ENCODE measurements at regions not wholly inside any gene's neighbourhood (a gene's known extent, or its start where the extent isn't known, plus 50 kb on each side); places are given as distances from the start of the nearest gene placed in this dataset.

- Histone ChIP-seq H3K36me3 (ENCODE audit: control insufficient read depth in 2 of 2, extremely low read depth in 1 of 2, insufficient read depth in 2 of 2, low read length in 2 of 2) (no peaks in the 10 kb centered on the region), H3K79me2 (ENCODE audit: control insufficient read depth, insufficient read depth, low read length) (no peaks in the 10 kb centered on the region), H3K4me3 (replicated peaks in 1 of 3; ENCODE audit: insufficient read depth in 1 of 3, low read depth in 1 of 3, low read length in 3 of 3) (no peak overlapping the region), H4K20me1 (replicated peaks; ENCODE audit: control insufficient read depth, extremely low read depth, insufficient read depth, low read length) (no peaks in the 10 kb centered on the region), H2AFZ (ENCODE audit: low read depth, low read length) (no peak overlapping the region), H3K27ac (ENCODE audit: insufficient read depth, low read depth, low read length) (no peak overlapping the region), H3K27me3 (ENCODE audit: control insufficient read depth in 2 of 2, insufficient read depth in 2 of 2, low read length in 2 of 2) (no peaks in the 10 kb centered on the region), H3K4me2 (ENCODE audit: insufficient read depth, low read length) (no peak overlapping the region), H3K9me1 (replicated peaks; ENCODE audit: control insufficient read depth, extremely low read depth, insufficient read depth, low read length) (no peaks in the 10 kb centered on the region), H3K4me1 (ENCODE audit: control insufficient read depth, extremely low read depth, insufficient read depth, low read length) (peaks cover 14% of the 10 kb centered on the region), H3K9ac (replicated peaks; ENCODE audit: extremely low read depth, insufficient read depth, low read length) (no peak overlapping the region), H3K9me3 (replicated peaks; ENCODE audit: control insufficient read depth, insufficient read depth, low read length) (no peaks in the 10 kb centered on the region)
- FAIRE-seq (no peak), DNase-seq (ENCODE audit: low read depth, low spot score) (no peak)
- POLR2A ChIA-PET = no interaction called here
- dilution Hi-C loops (cut with MboI; ENCODE audit: extremely low pct_ligation_motif_present, low sequenced_read_pairs) = no loop called here
- BruUV-seq (replicated peaks) = no TSS peak
- TF ChIP-seq POLR2AphosphoS5 (IDR thresholded peaks at IDR 0.05; ENCODE audit: insufficient read depth, low read depth, low read length) = no peak
- TF ChIP-seq GATA2 (IDR thresholded peaks at IDR 0.05; ENCODE audit: insufficient read depth, insufficient read length, low read depth, low read length) = no peak
- TF ChIP-seq MYC (IDR thresholded peaks at IDR 0.05; ENCODE audit: low read depth, low read length) = no peak
- TF ChIP-seq EZH2 (IDR thresholded peaks at IDR 0.05; ENCODE audit: borderline replicate concordance, low read depth, low read length, severe bottlenecking) = no peak
- TF ChIP-seq JUN (IDR thresholded peaks at IDR 0.05; ENCODE audit: borderline replicate concordance, insufficient read depth, insufficient read length, low read depth) = no peak
- intact Hi-C loops (cut with micrococcal nuclease) = no loop called here
- CTCF ChIA-PET = no interaction called here
These were observed 171.8 kb downstream of the WSCD1 start for GRCh38 chr17:6241996-6242395.

GRCh38 chr17:6241381-6241780 is 171.2 kb downstream of the WSCD1 start:
- no peak overlapping the region for H3K9ac ChIP-seq (replicated peaks; ENCODE audit: extremely low read depth, insufficient read depth, low read length)
- H3K79me2 ChIP-seq (ENCODE audit: control insufficient read depth, insufficient read depth, low read length) = no peaks in the 10 kb centered on the region
- TF ChIP-seq GATA2 (IDR thresholded peaks at IDR 0.05; ENCODE audit: insufficient read depth, insufficient read length, low read depth, low read length) (no peak), EZH2 (IDR thresholded peaks at IDR 0.05; ENCODE audit: borderline replicate concordance, low read depth, low read length, severe bottlenecking) (no peak), MAX (IDR thresholded peaks at IDR 0.05; ENCODE audit: insufficient read depth, insufficient read length) (no peak), POLR2AphosphoS5 (IDR thresholded peaks at IDR 0.05; ENCODE audit: insufficient read depth, low read depth, low read length) (no peak), MYC (IDR thresholded peaks at IDR 0.05; ENCODE audit: low read depth, low read length) (no peak), JUN (IDR thresholded peaks at IDR 0.05; ENCODE audit: borderline replicate concordance, insufficient read depth, insufficient read length, low read depth) (no peak), FOS (IDR thresholded peaks at IDR 0.05; ENCODE audit: borderline replicate concordance, insufficient read depth, low read length) (no peak), CTCF (IDR thresholded peaks at IDR 0.05; ENCODE audit: extremely low read depth in 1 of 2, insufficient read depth in 1 of 2, low read depth in 1 of 2, low read length in 2 of 2) (no peak)
- ChIA-PET POLR2A (interaction anchor here (0.6 kb wide), 1 partner anchor 14 kb away, joined by 5 read pairs; no protein-coding TSS in a partner anchor), CTCF (interaction anchor here (0.8 kb wide), 1 partner anchor 8 kb away, joined by 3 read pairs; no protein-coding TSS in a partner anchor)
- intact Hi-C loops (cut with micrococcal nuclease) (no loop called here), dilution Hi-C loops (cut with MboI; ENCODE audit: extremely low pct_ligation_motif_present, low sequenced_read_pairs) (no loop called here)
- FAIRE-seq = no peak
- no peaks in the 10 kb centered on the region for H3K27me3 ChIP-seq (ENCODE audit: control insufficient read depth in 2 of 2, insufficient read depth in 2 of 2, low read length in 2 of 2)
- no TSS peak for BruUV-seq (replicated peaks)
- no peaks in the 10 kb centered on the region for H4K20me1 ChIP-seq (replicated peaks; ENCODE audit: control insufficient read depth, extremely low read depth, insufficient read depth, low read length)
- no peak overlapping the region for H3K4me3 ChIP-seq (replicated peaks in 1 of 3; ENCODE audit: insufficient read depth in 1 of 3, low read depth in 1 of 3, low read length in 3 of 3)
- no peak for DNase-seq (ENCODE audit: low read depth, low spot score)
- H3K9me3 ChIP-seq (replicated peaks; ENCODE audit: control insufficient read depth, insufficient read depth, low read length) = no peaks in the 10 kb centered on the region
- H3K4me2 ChIP-seq (ENCODE audit: insufficient read depth, low read length) = no peak overlapping the region
- no peak overlapping the region for H3K27ac ChIP-seq (ENCODE audit: insufficient read depth, low read depth, low read length)
- H3K36me3 ChIP-seq (ENCODE audit: control insufficient read depth in 2 of 2, extremely low read depth in 1 of 2, insufficient read depth in 2 of 2, low read length in 2 of 2) = no peaks in the 10 kb centered on the region
- peaks cover 14% of the 10 kb centered on the region for H3K4me1 ChIP-seq (ENCODE audit: control insufficient read depth, extremely low read depth, insufficient read depth, low read length)
- H2AFZ ChIP-seq (ENCODE audit: low read depth, low read length) = no peak overlapping the region
- H3K9me1 ChIP-seq (replicated peaks; ENCODE audit: control insufficient read depth, extremely low read depth, insufficient read depth, low read length) = no peaks in the 10 kb centered on the region
